Smooth muscle cell (in vitro differentiated cells): ENCODE measurements at regions not wholly inside any gene's neighbourhood (a gene's known extent, or its start where the extent isn't known, plus 50 kb on each side); places are given as distances from the start of the nearest gene placed in this dataset.

Experiments used
- DNase-seq: peaks from one replicate; lab custom pipeline; 2025; ENCODE audit not compliant: unreplicated experiment; lab: John Stamatoyannopoulos, UW
- H2AFZ ChIP-seq: fragments of 200-600 bp; sonication (generic); 2 replicates; pipeline ENCODE4 v1.6.0; 2016; ENCODE audit warnings: antibody characterized with exemption, low read depth, mild to moderate bottlenecking
- H3F3A ChIP-seq: fragments of 200-600 bp; sonication (generic); 2 replicates; pipeline ENCODE4 v1.6.0; 2017; ENCODE audit warnings: antibody characterized with exemption, low read depth
- H3K27ac ChIP-seq: fragments of 200-600 bp; sonication (generic); 2 replicates; pipeline ENCODE4 v1.5.1; 2016; ENCODE audit warnings: low read depth, mild to moderate bottlenecking
- H3K27me3 ChIP-seq: fragments of 200-600 bp; sonication (generic); 2 replicates; pipeline ENCODE4 v1.6.1; 2016; ENCODE audit warnings: low read depth, mild to moderate bottlenecking
- H3K36me3 ChIP-seq: fragments of 200-600 bp; sonication (generic); 2 replicates; pipeline ENCODE4 v1.5.1; 2016; ENCODE audit warnings: low read depth
- H3K4me1 ChIP-seq: fragments of 200-600 bp; sonication (generic); 2 replicates; pipeline ENCODE4 v1.5.1; 2016; ENCODE audit warnings: low read depth
- H3K4me2 ChIP-seq: fragments of 200-600 bp; sonication (generic); 2 replicates; pipeline ENCODE4 v1.6.0; 2016; ENCODE audit warnings: mild to moderate bottlenecking
- H3K4me3 ChIP-seq: fragments of 200-600 bp; sonication (generic); 2 replicates; pipeline ENCODE4 v1.5.1; 2016; ENCODE audit warnings: mild to moderate bottlenecking
- H3K79me2 ChIP-seq: fragments of 200-600 bp; sonication (generic); 2 replicates; pipeline ENCODE4 v1.6.0; 2016; ENCODE audit warnings: low read depth, mild to moderate bottlenecking
- H3K9ac ChIP-seq: fragments of 200-600 bp; sonication (generic); 2 replicates; pipeline ENCODE4 v1.6.0; 2016; ENCODE audit warnings: low read depth
- H3K9me3 ChIP-seq: fragments of 200-600 bp; sonication (generic); replicated peaks from 2 replicates; pipeline ENCODE4 v1.5.1; 2016; ENCODE audit warnings: low read depth
- H4K20me1 ChIP-seq: fragments of 200-600 bp; sonication (generic); 2 replicates; pipeline ENCODE4 v1.6.0; 2016; ENCODE audit warnings: low read depth
- CTCF ChIP-seq: fragments of 200-600 bp; sonication (generic); IDR thresholded peaks from 2 replicates; pipeline ENCODE4 v1.5.1; 2017; ENCODE audit warnings: borderline replicate concordance, mild to moderate bottlenecking, antibody characterized with exemption; ENCODE audit not compliant: insufficient read depth, poor library complexity, severe bottlenecking
- WGBS: methylation state at CpG from one replicate; pipeline ENCODE4 v1.1.7; 2016; ENCODE audit warnings: low lambda C conversion rate; 5-methylcytosine and 5-hydroxymethylcytosine counted together

- Histone ChIP-seq H3K27me3 (no peaks in the 10 kb centered on the region), H3K36me3 (no peaks in the 10 kb centered on the region), H3K79me2 (no peaks in the 10 kb centered on the region)
Measured at GRCh38 chr5:17772232-17772631, 138.0 kb downstream of the TAF11L14 start.

GRCh38 chr5:17785774-17786173, 151.5 kb downstream of the TAF11L14 start:
- Histone ChIP-seq H4K20me1 (no peaks in the 10 kb centered on the region), H3K4me2 (no peak overlapping the region), H3K9me3 (no peaks in the 10 kb centered on the region), H3K79me2 (no peaks in the 10 kb centered on the region), H3K27me3 (no peaks in the 10 kb centered on the region), H3F3A (no peaks in the 10 kb centered on the region), H2AFZ (no peak overlapping the region), H3K4me1 (no peaks in the 10 kb centered on the region), H3K4me3 (no peak overlapping the region), H3K9ac (no peak overlapping the region), H3K27ac (no peak overlapping the region), H3K36me3 (no peaks in the 10 kb centered on the region)
- WGBS = 94% methylated on average over 1 of the region's 1 CpG
- no peak for DNase-seq
- TF ChIP-seq CTCF = no peak

More at GRCh38 chr5:17772232-17772631, 138.0 kb downstream of the TAF11L14 start:
- H3K4me1 ChIP-seq = no peaks in the 10 kb centered on the region
- H3K4me2 ChIP-seq = no peak overlapping the region
- no peak for DNase-seq
- no peaks in the 10 kb centered on the region for H3F3A ChIP-seq
- no peak overlapping the region for H3K9ac ChIP-seq
- no peak overlapping the region for H2AFZ ChIP-seq
- 95% methylated on average over 6 of the region's 6 CpGs for WGBS
- no peaks in the 10 kb centered on the region for H4K20me1 ChIP-seq
- TF ChIP-seq CTCF = no peak
- H3K27ac ChIP-seq = no peak overlapping the region
- no peak overlapping the region for H3K4me3 ChIP-seq
- peaks cover 2% of the 10 kb centered on the region for H3K9me3 ChIP-seq

GRCh38 chr5:17788351-17788750, 154.1 kb downstream of the TAF11L14 start:
- Histone ChIP-seq H3K27me3 (no peaks in the 10 kb centered on the region), H3F3A (no peaks in the 10 kb centered on the region), H2AFZ (no peak overlapping the region), H3K4me3 (no peak overlapping the region), H3K27ac (no peak overlapping the region), H3K9me3 (no peaks in the 10 kb centered on the region), H3K9ac (no peak overlapping the region), H3K4me2 (no peak overlapping the region), H3K79me2 (no peaks in the 10 kb centered on the region), H3K36me3 (no peaks in the 10 kb centered on the region), H4K20me1 (no peaks in the 10 kb centered on the region), H3K4me1 (no peaks in the 10 kb centered on the region)
- no peak for DNase-seq
- TF ChIP-seq CTCF = no peak

- no peaks in the 10 kb centered on the region for H3K9me3 ChIP-seq
- H3K4me3 ChIP-seq = no peak overlapping the region
- no peak overlapping the region for H3K9ac ChIP-seq
- no peak overlapping the region for H2AFZ ChIP-seq
- H3K36me3 ChIP-seq = no peaks in the 10 kb centered on the region
- H3K79me2 ChIP-seq = no peaks in the 10 kb centered on the region
- H3F3A ChIP-seq = no peaks in the 10 kb centered on the region
- no peak for TF ChIP-seq CTCF
- no peaks in the 10 kb centered on the region for H3K27me3 ChIP-seq
- H3K4me2 ChIP-seq = no peak overlapping the region
- no peak for DNase-seq
- H3K27ac ChIP-seq = no peak overlapping the region
- WGBS = 78% methylated on average over 3 of the region's 3 CpGs
- H4K20me1 ChIP-seq = no peaks in the 10 kb centered on the region
- H3K4me1 ChIP-seq = no peaks in the 10 kb centered on the region
Measured at GRCh38 chr5:17794201-17794600, 159.9 kb downstream of the TAF11L14 start.
